ENCODE measurements at regions not wholly inside any gene's neighbourhood (a gene's known extent, or its start where the extent isn't known, plus 50 kb on each side); places are given as distances from the start of the nearest gene placed in this dataset.
"Not testable (repeated sequence)": the region's sequence is repeated elsewhere in the genome, so short reads cannot be mapped to it uniquely, and the experiment has no call there.

DNA sequence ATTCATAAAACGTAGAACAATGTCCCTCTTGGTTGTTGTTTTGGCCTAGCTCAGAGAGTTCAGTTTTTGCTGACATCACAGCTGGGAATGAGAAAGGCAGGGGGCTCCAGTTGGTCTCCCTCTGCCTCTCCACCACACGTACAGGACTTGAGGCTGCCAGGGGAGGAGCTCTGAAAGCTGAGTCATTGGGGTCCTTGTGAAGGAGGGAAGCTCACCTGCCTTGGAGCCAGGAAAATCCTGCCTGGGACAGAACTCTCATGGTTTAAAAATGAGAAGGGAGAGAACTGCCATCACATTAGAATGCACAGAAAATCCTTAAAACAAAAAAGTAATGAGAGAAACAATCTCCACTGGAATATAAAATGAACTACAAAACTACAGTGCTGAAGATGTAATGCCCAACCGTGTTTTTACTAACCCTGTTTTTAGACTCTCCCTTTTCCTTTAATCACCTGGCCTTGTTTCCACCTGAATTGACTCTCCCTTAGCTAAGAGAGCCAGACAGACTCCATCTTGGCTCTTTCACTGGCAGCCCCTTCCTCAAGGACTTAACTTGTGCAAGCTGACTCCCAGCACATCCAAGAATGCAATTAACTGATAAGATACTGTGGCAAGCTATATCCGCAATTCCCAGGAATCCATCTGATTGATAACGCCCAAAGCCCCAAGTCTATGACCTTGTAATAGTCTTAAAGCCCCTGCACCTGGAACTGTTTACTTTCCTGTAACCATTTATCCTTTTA, 58.6 kb upstream of the TARP start:
- CTCF ChIA-PET, result interaction anchor here (1.1 to 2.0 kb wide), 4 partner anchors 22 to 46 kb away, joined by 3 to 8 read pairs (median 4); no protein-coding TSS in a partner anchor

DNA sequence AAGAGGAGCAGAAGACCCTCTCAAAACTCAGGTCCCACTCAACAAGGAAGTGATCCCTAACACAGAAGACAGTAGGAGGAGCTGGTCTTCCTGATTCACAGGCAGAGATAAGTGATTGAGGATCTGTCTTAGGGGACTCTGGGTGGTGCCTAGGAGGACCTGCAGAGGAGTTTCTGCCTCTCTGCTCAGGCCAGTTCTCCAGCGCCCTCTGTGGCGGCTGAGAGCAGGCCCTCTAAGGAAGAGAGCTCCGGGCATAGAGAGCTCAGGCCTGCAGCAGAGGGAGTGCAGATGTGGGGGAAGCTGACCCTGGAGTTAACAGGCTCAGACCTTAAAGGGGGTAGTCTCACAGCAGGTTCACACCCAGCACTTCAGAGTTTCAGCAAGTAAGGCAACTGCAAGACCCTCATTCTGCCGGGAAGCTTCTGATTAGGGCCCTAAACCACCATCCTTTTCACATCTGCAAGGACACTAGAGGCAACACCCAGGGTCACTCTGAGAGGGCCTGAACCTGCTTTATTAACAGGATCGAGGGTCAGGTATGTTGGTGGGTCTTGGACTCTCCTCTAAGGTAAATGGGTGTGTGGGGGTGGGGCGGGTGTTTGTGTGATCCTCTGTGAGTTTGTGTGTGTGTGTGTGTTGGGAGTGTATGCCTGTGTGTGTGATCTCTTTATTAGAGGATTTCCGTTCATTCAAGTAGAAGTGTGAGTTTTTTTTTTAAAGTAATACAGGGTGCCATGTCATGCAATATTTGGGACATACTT, 57.6 kb upstream of the TARP start:
- 84% methylated on average over 5 of the region's 7 CpGs for WGBS (ENCODE audit: insufficient coverage)
- CTCF ChIA-PET, result interaction anchor here (0.6 to 2.0 kb wide), 5 partner anchors 23 to 47 kb away, joined by 3 to 8 read pairs (median 3); no protein-coding TSS in a partner anchor
- H3K27ac Mint-ChIP-seq, result no peak overlapping the region
- Histone ChIP-seq H3K79me2 (ENCODE audit: control insufficient read depth, insufficient read depth, low read length) (no peaks in the 10 kb centered on the region), H2AFZ (ENCODE audit: insufficient read depth, low read depth, low read length, poor library complexity, severe bottlenecking) (no peak overlapping the region), H3K9ac (ENCODE audit: low read length) (no peak overlapping the region), H3K36me3 (replicated peaks in 1 of 2; ENCODE audit: control extremely low read depth in 1 of 2, control insufficient read depth in 1 of 2, extremely low read depth in 1 of 2, insufficient read depth in 2 of 2, low read length in 1 of 2) (no peaks in the 10 kb centered on the region), H3K27me3 (replicated peaks in 1 of 4; ENCODE audit: control extremely low read depth in 1 of 4, control insufficient read depth in 3 of 4, insufficient read depth in 4 of 4, low read length in 3 of 4) (no peaks in the 10 kb centered on the region), H3K4me2 (replicated peaks; ENCODE audit: low read depth, low read length, poor library complexity, severe bottlenecking) (no peak overlapping the region), H4K20me1 (ENCODE audit: control insufficient read depth, insufficient read depth, low read length, poor library complexity, severe bottlenecking) (no peaks in the 10 kb centered on the region), H3K27ac (ENCODE audit: low read length in 2 of 2) (no peak overlapping the region), H3K4me3 (ENCODE audit: control extremely low read depth in 1 of 5, extremely low read depth in 1 of 5, insufficient read depth in 1 of 5, low read depth in 2 of 5, low read length in 4 of 5) (no peak overlapping the region), H3K9me3 (ENCODE audit: control extremely low read depth in 1 of 3, control insufficient read depth in 2 of 3, insufficient read depth in 1 of 3, low read length in 2 of 3) (no peaks in the 10 kb centered on the region), H3K4me1 (ENCODE audit: control insufficient read depth in 2 of 2, insufficient read depth in 2 of 2, low read length in 2 of 2) (peaks cover 4 to 8% of the 10 kb centered on the region in 2 donors)
- DNase-seq, result no peak
- POLR2A ChIA-PET, result no interaction called here
- peaks cover 10% of the 10 kb centered on the region for H3K4me1 Mint-ChIP-seq
- no peak overlapping the region for H3K4me3 Mint-ChIP-seq
- ATAC-seq (ENCODE audit: low read depth), result no peak
- H3K27me3 Mint-ChIP-seq, result peaks cover 5% of the 10 kb centered on the region
- TF ChIP-seq EZH2 (IDR thresholded peaks at IDR 0.05; ENCODE audit: borderline replicate concordance, insufficient read depth, low read depth, low read length, poor library complexity, severe bottlenecking) (no peak), CTCF (IDR thresholded peaks at IDR 0.05) (no peak)
- H3K9me3 Mint-ChIP-seq (ENCODE audit: insufficient read depth), result no peaks in the 10 kb centered on the region
- intact Hi-C loops (cut with micrococcal nuclease), result no loop called here

More for the DNA sequence above, 58.6 kb upstream of the TARP start:
- H3K36me3 ChIP-seq (replicated peaks in 1 of 2; ENCODE audit: control extremely low read depth in 1 of 2, control insufficient read depth in 1 of 2, extremely low read depth in 1 of 2, insufficient read depth in 2 of 2, low read length in 1 of 2); H4K20me1 ChIP-seq (ENCODE audit: control insufficient read depth, insufficient read depth, low read length, poor library complexity, severe bottlenecking); H3K27me3 ChIP-seq (replicated peaks in 1 of 4; ENCODE audit: control extremely low read depth in 1 of 4, control insufficient read depth in 3 of 4, insufficient read depth in 4 of 4, low read length in 3 of 4); DNase-seq; ATAC-seq (ENCODE audit: low read depth); H2AFZ ChIP-seq (ENCODE audit: insufficient read depth, low read depth, low read length, poor library complexity, severe bottlenecking); H3K4me3 ChIP-seq (ENCODE audit: control extremely low read depth in 1 of 5, extremely low read depth in 1 of 5, insufficient read depth in 1 of 5, low read depth in 2 of 5, low read length in 4 of 5); H3K9ac ChIP-seq (ENCODE audit: low read length); H3K27ac ChIP-seq (ENCODE audit: low read length in 2 of 2); intact Hi-C loops (cut with micrococcal nuclease); H3K9me3 Mint-ChIP-seq (ENCODE audit: insufficient read depth); H3K4me2 ChIP-seq (replicated peaks; ENCODE audit: low read depth, low read length, poor library complexity, severe bottlenecking); H3K27ac Mint-ChIP-seq; H3K9me3 ChIP-seq (ENCODE audit: control extremely low read depth in 1 of 3, control insufficient read depth in 2 of 3, insufficient read depth in 1 of 3, low read length in 2 of 3); H3K27me3 Mint-ChIP-seq; POLR2A ChIA-PET; H3K4me3 Mint-ChIP-seq; H3K79me2 ChIP-seq (ENCODE audit: control insufficient read depth, insufficient read depth, low read length): not testable (repeated sequence)
- WGBS (ENCODE audit: insufficient coverage), result 96% methylated on average over 3 of the region's 5 CpGs
- peaks cover 15% of the 10 kb centered on the region for H3K4me1 Mint-ChIP-seq
- peaks cover 5 to 16% of the 10 kb centered on the region in 2 donors for H3K4me1 ChIP-seq (ENCODE audit: control insufficient read depth in 2 of 2, insufficient read depth in 2 of 2, low read length in 2 of 2)

All from B cell (primary cell).